Fibroblast of skin of back (primary cell): ENCODE measurements at regions not wholly inside any gene's neighbourhood (a gene's known extent, or its start where the extent isn't known, plus 50 kb on each side); places are given as distances from the start of the nearest gene placed in this dataset.

Experiments
- DNase-seq: peaks from one replicate; pipeline ENCODE4 v3.0.0-alpha.2; 2013

DNA sequence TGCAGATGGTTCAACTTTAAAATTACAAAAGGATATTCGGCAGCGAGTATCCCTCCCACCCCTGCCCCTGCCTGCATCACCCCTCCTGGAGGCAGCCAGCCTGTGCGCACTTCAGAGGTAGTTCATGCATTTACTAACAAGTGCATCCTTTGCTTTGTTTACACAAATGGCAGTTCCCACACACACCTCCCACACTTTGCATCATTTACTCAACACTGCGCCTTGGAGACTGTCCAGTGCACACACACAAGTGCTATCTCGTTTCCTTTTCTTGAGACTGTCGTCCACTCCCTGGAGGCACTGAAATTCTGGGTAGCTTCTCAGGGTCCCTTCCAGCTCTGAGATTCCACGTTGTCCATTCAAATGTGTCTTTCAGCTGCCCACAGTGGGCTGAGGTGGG lies 53.1 kb upstream of the VSX1 start:
- no peak for DNase-seq

GRCh38 chr20:25136056-25136455 lies 54.1 kb upstream of the VSX1 start:
- DNase-seq: no peak

- DNase-seq: peak; percentile 93
These were observed 55.0 kb upstream of the VSX1 start for GRCh38 chr20:25136643-25137559.

GRCh38 chr20:25139029-25139705 lies 56.3 kb upstream of the ENTPD6 start:
- DNase-seq: no peak

DNA sequence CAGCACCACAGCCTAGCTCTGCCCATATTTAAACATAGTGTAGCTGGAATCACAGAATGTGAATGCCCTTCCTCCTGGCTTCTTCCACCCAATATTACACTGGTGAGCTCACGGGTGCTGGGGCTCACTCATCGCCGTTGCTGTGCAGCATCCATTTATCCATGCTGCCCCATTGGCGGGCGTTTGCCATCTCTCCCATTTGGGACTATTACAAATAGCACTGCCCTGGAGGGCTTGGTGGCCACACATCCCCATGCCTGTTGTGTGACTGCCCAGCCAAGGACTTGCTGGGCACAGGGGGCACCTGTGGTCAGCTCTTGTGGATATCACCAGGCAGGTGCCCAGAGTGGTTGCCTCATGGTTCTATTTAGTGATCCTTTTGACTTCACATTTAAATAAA lies 54.5 kb upstream of the ENTPD6 start:
- no peak for DNase-seq

GRCh38 chr20:25142435-25142834 lies 53.1 kb upstream of the ENTPD6 start:
- DNase-seq: no peak

DNA sequence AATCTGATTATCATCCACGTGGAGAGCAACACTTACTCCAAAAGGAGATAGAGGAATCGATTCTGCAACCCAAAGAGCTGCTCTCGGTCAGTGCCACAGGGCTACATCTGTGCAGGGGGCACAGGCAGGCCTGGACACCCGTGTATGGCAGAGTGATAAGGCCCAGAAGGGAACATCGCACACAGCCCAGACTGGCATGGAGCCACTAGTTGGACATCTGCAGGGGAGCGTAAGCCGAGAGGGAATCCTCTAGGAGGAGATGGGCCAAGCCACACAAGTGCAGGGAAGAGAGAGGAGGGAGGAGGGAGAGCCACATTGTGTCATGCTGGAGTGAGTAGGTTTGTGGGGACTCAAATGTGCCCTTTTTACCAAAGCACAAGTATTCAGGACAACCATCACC lies 50.4 kb upstream of the ENTPD6 start:
- DNase-seq: no peak
